ENCODE measurements at regions not wholly inside any gene's neighbourhood (a gene's known extent, or its start where the extent isn't known, plus 50 kb on each side); places are given as distances from the start of the nearest gene placed in this dataset.
"Not testable (repeated sequence)": the region's sequence is repeated elsewhere in the genome, so short reads cannot be mapped to it uniquely, and the experiment has no call there.

DNA sequence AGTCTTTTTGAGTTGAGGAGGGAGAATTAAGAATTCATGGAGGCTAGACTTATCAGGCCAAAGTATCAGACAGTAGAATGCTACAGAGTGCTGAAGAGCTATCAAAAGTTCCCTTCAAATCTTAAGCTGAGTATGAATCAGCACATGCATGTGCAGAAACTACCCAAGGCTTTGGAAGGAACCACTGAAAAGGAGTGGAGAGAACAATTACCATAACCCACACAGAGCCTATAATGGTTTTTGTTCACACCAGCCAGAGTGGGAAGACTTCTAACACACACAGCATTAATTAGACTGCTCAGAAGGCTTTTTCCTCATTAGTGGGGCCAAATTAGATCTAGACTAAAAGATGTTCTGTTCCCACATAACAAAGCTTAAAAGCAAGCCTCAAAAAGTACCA lies 83.7 kb upstream of the SLC6A11 start:
- H3K4me2 ChIP-seq (ENCODE audit: insufficient read depth, low read length): no peak overlapping the region
- H3K79me2 ChIP-seq (ENCODE audit: insufficient read depth, low read length): no peaks in the 10 kb centered on the region
- H3K27me3 ChIP-seq (ENCODE audit: insufficient read depth, low read length, poor library complexity): no peaks in the 10 kb centered on the region
- no peak overlapping the region for H2AFZ ChIP-seq (ENCODE audit: low read depth, low read length)
- H3K9me3 ChIP-seq (ENCODE audit: insufficient read depth, low read length, severe bottlenecking): peaks cover 12% of the 10 kb centered on the region
- no peak overlapping the region for H3K9ac ChIP-seq (ENCODE audit: low read depth, low read length)
- TF ChIP-seq, protein P1, sequence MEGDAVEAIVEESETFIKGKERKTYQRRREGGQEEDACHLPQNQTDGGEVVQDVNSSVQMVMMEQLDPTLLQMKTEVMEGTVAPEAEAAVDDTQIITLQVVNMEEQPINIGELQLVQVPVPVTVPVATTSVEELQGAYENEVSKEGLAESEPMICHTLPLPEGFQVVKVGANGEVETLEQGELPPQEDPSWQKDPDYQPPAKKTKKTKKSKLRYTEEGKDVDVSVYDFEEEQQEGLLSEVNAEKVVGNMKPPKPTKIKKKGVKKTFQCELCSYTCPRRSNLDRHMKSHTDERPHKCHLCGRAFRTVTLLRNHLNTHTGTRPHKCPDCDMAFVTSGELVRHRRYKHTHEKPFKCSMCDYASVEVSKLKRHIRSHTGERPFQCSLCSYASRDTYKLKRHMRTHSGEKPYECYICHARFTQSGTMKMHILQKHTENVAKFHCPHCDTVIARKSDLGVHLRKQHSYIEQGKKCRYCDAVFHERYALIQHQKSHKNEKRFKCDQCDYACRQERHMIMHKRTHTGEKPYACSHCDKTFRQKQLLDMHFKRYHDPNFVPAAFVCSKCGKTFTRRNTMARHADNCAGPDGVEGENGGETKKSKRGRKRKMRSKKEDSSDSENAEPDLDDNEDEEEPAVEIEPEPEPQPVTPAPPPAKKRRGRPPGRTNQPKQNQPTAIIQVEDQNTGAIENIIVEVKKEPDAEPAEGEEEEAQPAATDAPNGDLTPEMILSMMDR (IDR thresholded peaks at IDR 0.05; ENCODE audit: borderline replicate concordance, extremely low read depth, low read length, poor library complexity, severe bottlenecking): no peak
- no peak for TF ChIP-seq EZH2 (IDR thresholded peaks at IDR 0.05; ENCODE audit: borderline replicate concordance, low read depth, low read length, severe bottlenecking)
- ATAC-seq (ENCODE audit: insufficient read depth, low read depth) (no peak), DNase-seq (no peak)
- no peak overlapping the region for H3K4me3 ChIP-seq (ENCODE audit: low read depth in 1 of 2, low read length in 2 of 2)
- H3K27ac ChIP-seq (ENCODE audit: low read length): no peak overlapping the region
- no peaks in the 10 kb centered on the region for H3K4me1 ChIP-seq (ENCODE audit: insufficient read depth, low read length)
- no peaks in the 10 kb centered on the region for H3K36me3 ChIP-seq (ENCODE audit: insufficient read depth, low read length)
- H4K20me1 ChIP-seq (ENCODE audit: insufficient read depth, low read length): no peaks in the 10 kb centered on the region

DNA sequence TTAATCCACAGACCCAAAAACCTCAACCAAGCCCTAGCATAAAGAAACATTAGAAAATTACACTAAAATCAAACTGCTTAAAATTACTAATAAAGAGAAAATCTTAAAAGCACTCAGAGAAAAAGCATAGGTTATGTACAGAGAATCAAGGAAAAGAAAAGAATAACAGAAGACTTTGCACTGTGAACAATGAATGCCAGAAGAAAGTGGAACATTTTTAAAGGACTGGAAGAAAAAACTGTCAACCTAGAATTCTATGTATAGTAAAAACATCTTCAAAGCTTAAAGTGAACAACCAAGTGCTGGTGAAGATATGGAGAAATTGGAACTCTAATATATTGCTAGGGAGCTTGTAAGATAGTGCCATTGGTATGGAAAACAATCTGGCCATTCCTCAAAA lies 82.7 kb upstream of the SLC6A11 start:
- Histone ChIP-seq H3K79me2 (ENCODE audit: insufficient read depth, low read length) (no peaks in the 10 kb centered on the region), H3K36me3 (ENCODE audit: insufficient read depth, low read length) (no peaks in the 10 kb centered on the region), H2AFZ (ENCODE audit: low read depth, low read length) (no peak overlapping the region), H3K27ac (ENCODE audit: low read length) (no peak overlapping the region), H3K4me1 (ENCODE audit: insufficient read depth, low read length) (no peaks in the 10 kb centered on the region), H3K4me3 (ENCODE audit: low read depth in 1 of 2, low read length in 2 of 2) (no peak overlapping the region), H4K20me1 (ENCODE audit: insufficient read depth, low read length) (no peaks in the 10 kb centered on the region), H3K4me2 (ENCODE audit: insufficient read depth, low read length) (no peak overlapping the region), H3K9ac (ENCODE audit: low read depth, low read length) (no peak overlapping the region), H3K9me3 (ENCODE audit: insufficient read depth, low read length, severe bottlenecking) (peaks cover 12% of the 10 kb centered on the region), H3K27me3 (ENCODE audit: insufficient read depth, low read length, poor library complexity) (peaks cover 6% of the 10 kb centered on the region)
- TF ChIP-seq, protein P1 (IDR thresholded peaks at IDR 0.05; ENCODE audit: borderline replicate concordance, extremely low read depth, low read length, poor library complexity, severe bottlenecking): no peak
- no peak for TF ChIP-seq EZH2 (IDR thresholded peaks at IDR 0.05; ENCODE audit: borderline replicate concordance, low read depth, low read length, severe bottlenecking)
- DNase-seq: no peak
- no peak for ATAC-seq (ENCODE audit: insufficient read depth, low read depth)

GRCh38 chr3:10736444-10736843 lies 79.6 kb upstream of the SLC6A11 start:
- not testable (repeated sequence) for H3K79me2 ChIP-seq (ENCODE audit: insufficient read depth, low read length); H3K4me2 ChIP-seq (ENCODE audit: insufficient read depth, low read length); ATAC-seq (ENCODE audit: insufficient read depth, low read depth); H3K27me3 ChIP-seq (ENCODE audit: insufficient read depth, low read length, poor library complexity); H4K20me1 ChIP-seq (ENCODE audit: insufficient read depth, low read length); H3K9ac ChIP-seq (ENCODE audit: low read depth, low read length); H2AFZ ChIP-seq (ENCODE audit: low read depth, low read length); H3K4me1 ChIP-seq (ENCODE audit: insufficient read depth, low read length); DNase-seq; H3K27ac ChIP-seq (ENCODE audit: low read length); H3K36me3 ChIP-seq (ENCODE audit: insufficient read depth, low read length); H3K4me3 ChIP-seq (ENCODE audit: low read depth in 1 of 2, low read length in 2 of 2)
- peaks cover 12% of the 10 kb centered on the region for H3K9me3 ChIP-seq (ENCODE audit: insufficient read depth, low read length, severe bottlenecking)

DNA sequence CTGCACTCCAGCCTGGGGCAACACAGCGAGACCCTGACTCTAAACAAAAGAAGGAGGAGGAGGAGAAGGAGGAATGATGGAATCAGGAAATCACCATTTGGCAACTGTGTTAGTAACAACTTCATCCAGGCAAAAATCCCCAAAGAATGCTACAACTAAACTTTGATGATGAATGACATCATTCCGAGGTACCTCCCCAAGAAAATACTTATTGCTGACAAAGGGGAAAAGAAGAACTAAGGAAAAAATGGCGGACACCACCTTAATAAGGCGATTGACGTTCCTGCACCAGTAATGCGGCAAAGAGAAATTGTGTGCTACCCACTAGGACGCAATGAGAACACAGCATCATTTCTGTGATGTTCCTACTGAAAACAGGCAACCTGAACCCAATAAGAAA lies 78.2 kb upstream of the SLC6A11 start:
- no peak overlapping the region for H3K4me2 ChIP-seq (ENCODE audit: insufficient read depth, low read length)
- TF ChIP-seq, protein P1 (IDR thresholded peaks at IDR 0.05; ENCODE audit: borderline replicate concordance, extremely low read depth, low read length, poor library complexity, severe bottlenecking): no peak
- no peak for TF ChIP-seq EZH2 (IDR thresholded peaks at IDR 0.05; ENCODE audit: borderline replicate concordance, low read depth, low read length, severe bottlenecking)

More for the DNA sequence above, 78.2 kb upstream of the SLC6A11 start:
- H3K4me1 ChIP-seq (ENCODE audit: insufficient read depth, low read length): peaks cover 4% of the 10 kb centered on the region; the same call in 1 of the 2 replicates
- no peak for DNase-seq
- no peak overlapping the region for H3K4me3 ChIP-seq (ENCODE audit: low read depth in 1 of 2, low read length in 2 of 2)
- no peak overlapping the region for H2AFZ ChIP-seq (ENCODE audit: low read depth, low read length)
- H3K27ac ChIP-seq (ENCODE audit: low read length): no peak overlapping the region
- peaks cover 6% of the 10 kb centered on the region for H3K27me3 ChIP-seq (ENCODE audit: insufficient read depth, low read length, poor library complexity)
- no peaks in the 10 kb centered on the region for H3K36me3 ChIP-seq (ENCODE audit: insufficient read depth, low read length)
- ATAC-seq (ENCODE audit: insufficient read depth, low read depth): no peak
- H3K79me2 ChIP-seq (ENCODE audit: insufficient read depth, low read length): no peaks in the 10 kb centered on the region
- no peak overlapping the region for H3K9ac ChIP-seq (ENCODE audit: low read depth, low read length)
- peaks cover 3% of the 10 kb centered on the region; the same call in 1 of the 2 replicates for H4K20me1 ChIP-seq (ENCODE audit: insufficient read depth, low read length)
- H3K9me3 ChIP-seq (ENCODE audit: insufficient read depth, low read length, severe bottlenecking): peaks cover 10% of the 10 kb centered on the region
